ENCODE measurements at regions not wholly inside any gene's neighbourhood (a gene's known extent, or its start where the extent isn't known, plus 50 kb on each side); places are given as distances from the start of the nearest gene placed in this dataset.

DNA sequence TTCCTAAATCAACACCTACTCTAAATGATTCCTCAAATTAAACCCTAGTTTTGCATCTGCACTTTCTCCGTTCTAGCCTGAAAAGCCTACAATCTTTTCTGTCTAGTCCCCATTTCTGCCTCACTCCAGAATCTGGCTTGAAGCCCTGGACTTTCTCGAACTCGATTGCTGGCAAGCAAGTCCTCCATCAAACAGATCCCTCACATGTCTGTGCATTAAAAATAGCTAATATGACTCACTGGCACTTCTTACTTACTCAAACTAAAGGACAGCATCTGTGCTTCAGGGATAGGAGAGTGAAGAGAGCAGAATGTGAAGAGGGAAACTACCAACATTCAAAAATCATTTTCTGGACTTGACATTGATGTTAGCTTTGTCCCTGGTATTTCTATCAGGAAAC lies 51.8 kb upstream of the CXADR start:
- Mint-ChIP-seq H3K27ac (peak overlapping the region; percentile 49; the same call in 1 of the 2 replicates), H3K27me3 (ENCODE audit: insufficient read depth) (no peaks in the 10 kb centered on the region), H3K4me3 (peak overlapping the region; percentile 12; the same call in 1 of the 2 replicates), H3K36me3 (ENCODE audit: low read depth) (no peaks in the 10 kb centered on the region), H3K9me3 (no peaks in the 10 kb centered on the region; the same call in 1 of the 2 replicates), H3K4me1 (ENCODE audit: low read depth) (peaks cover 36% of the 10 kb centered on the region)
- no peak for TF ChIP-seq CTCF (IDR thresholded peaks at IDR 0.05)
- peak; percentile 84 for DNase-seq

- H3K4me3 Mint-ChIP-seq: peak overlapping the region; percentile 12; the same call in 1 of the 2 replicates
- no peak for DNase-seq
- no peaks in the 10 kb centered on the region; the same call in 1 of the 2 replicates for H3K9me3 Mint-ChIP-seq
- H3K27ac Mint-ChIP-seq: peak overlapping the region; percentile 49; the same call in 1 of the 2 replicates
- no peaks in the 10 kb centered on the region for H3K27me3 Mint-ChIP-seq (ENCODE audit: insufficient read depth)
- no peak for TF ChIP-seq CTCF (IDR thresholded peaks at IDR 0.05)
- H3K4me1 Mint-ChIP-seq (ENCODE audit: low read depth): peaks cover 42% of the 10 kb centered on the region
- no peaks in the 10 kb centered on the region for H3K36me3 Mint-ChIP-seq (ENCODE audit: low read depth)
Observed at GRCh38 chr21:17461582-17461981, 51.3 kb upstream of the CXADR start.

DNA sequence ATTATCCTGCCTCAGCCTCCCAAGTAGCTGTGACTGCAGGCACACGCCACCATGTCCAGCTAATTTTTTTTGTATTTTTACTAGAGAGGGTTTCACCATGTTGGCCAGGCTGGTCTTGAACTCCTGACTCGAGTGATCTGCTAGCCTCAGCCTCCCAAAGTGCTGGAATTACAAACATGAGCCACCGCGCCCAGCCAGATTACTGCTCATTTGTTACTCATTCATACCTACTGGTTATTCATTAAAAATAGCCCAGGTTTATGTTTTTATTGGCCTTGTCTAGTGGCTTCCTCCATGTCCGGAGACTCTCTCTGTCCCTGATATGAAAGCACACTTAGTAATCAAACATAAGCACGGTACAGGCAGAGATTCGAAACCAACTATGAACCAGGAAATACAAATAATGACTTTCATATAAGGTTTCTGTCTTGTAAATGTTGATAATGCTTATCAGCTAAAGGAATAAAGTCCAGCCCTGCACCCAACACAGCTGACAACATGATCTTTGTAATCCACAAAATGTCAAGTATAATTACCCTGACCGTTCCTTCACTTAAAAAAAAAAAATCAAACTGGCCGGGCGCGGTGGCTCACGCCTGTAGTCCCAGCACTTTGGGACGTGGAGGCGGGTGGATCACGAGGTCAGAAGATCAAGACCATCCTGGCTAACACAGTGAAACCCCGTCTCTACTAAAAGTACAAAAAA lies 50.4 kb upstream of the CXADR start:
- Mint-ChIP-seq H3K27ac (no peak overlapping the region; the same call in 1 of the 2 replicates), H3K27me3 (ENCODE audit: insufficient read depth) (no peaks in the 10 kb centered on the region), H3K9me3 (no peaks in the 10 kb centered on the region), H3K36me3 (ENCODE audit: low read depth) (no peaks in the 10 kb centered on the region), H3K4me1 (ENCODE audit: low read depth) (peaks cover 42% of the 10 kb centered on the region), H3K4me3 (no peak overlapping the region)
- TF ChIP-seq CTCF (IDR thresholded peaks at IDR 0.05): no peak
- DNase-seq: no peak

Small RNAs in the stretch of these regions (microRNA-seq; reads per million reads assigned to microRNA genes)
- gene MIR125B2 (382 reads per million, percentile 64 among the genes with 10 or more reads in this experiment), gene MIR99A (3,609 reads per million, percentile 87 among the genes with 10 or more reads in this experiment), gene MIRLET7C (1,019 reads per million, percentile 75 among the genes with 10 or more reads in this experiment)

Data from HFFc6 (cell line).